ENCODE measurements at regions not wholly inside any gene's neighbourhood (a gene's known extent, or its start where the extent isn't known, plus 50 kb on each side); places are given as distances from the start of the nearest gene placed in this dataset.

DNA sequence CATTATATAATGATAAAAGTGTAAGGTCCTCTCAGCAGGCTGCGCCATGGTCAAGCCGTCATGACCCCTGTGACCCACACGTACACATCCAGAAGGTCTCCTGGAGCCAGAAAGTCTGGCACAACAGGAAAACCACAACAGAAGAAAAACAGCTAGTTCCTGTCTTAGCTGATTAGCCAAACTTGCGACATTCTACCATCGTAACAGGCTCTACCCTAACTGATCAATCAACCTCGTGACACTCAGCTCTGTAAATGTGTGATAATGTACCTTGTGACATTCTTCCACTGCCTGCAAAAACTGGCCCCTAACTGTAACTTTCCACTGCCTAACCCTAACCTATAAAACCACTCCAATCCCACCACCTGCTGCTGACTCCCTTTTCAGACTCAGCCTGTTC, 316.4 kb upstream of the TUSC1 start:
- TF ChIP-seq RAD21 (IDR thresholded peaks at IDR 0.05; ENCODE audit: low read depth) (no peak), CREB1 (IDR thresholded peaks at IDR 0.05; ENCODE audit: low read depth) (no peak), TCF12 (IDR thresholded peaks at IDR 0.05; ENCODE audit: low read depth) (no peak), NFIC (IDR thresholded peaks at IDR 0.05) (no peak), CEBPB (IDR thresholded peaks at IDR 0.05) (no peak), EP300 (IDR thresholded peaks at IDR 0.05; ENCODE audit: borderline replicate concordance) (no peak), TAF1 (IDR thresholded peaks at IDR 0.05; ENCODE audit: low read depth) (no peak), EGR1 (IDR thresholded peaks at IDR 0.05) (no peak), FOXM1 (IDR thresholded peaks at IDR 0.05; ENCODE audit: borderline replicate concordance, low read depth) (no peak), USF1 (IDR thresholded peaks at IDR 0.05) (no peak), YY1 (IDR thresholded peaks at IDR 0.05; ENCODE audit: low read depth) (no peak), ZBTB7A (IDR thresholded peaks at IDR 0.05; ENCODE audit: low read depth) (no peak), TEAD4 (IDR thresholded peaks at IDR 0.05) (no peak)
- TF ChIP-seq, protein P1, sequence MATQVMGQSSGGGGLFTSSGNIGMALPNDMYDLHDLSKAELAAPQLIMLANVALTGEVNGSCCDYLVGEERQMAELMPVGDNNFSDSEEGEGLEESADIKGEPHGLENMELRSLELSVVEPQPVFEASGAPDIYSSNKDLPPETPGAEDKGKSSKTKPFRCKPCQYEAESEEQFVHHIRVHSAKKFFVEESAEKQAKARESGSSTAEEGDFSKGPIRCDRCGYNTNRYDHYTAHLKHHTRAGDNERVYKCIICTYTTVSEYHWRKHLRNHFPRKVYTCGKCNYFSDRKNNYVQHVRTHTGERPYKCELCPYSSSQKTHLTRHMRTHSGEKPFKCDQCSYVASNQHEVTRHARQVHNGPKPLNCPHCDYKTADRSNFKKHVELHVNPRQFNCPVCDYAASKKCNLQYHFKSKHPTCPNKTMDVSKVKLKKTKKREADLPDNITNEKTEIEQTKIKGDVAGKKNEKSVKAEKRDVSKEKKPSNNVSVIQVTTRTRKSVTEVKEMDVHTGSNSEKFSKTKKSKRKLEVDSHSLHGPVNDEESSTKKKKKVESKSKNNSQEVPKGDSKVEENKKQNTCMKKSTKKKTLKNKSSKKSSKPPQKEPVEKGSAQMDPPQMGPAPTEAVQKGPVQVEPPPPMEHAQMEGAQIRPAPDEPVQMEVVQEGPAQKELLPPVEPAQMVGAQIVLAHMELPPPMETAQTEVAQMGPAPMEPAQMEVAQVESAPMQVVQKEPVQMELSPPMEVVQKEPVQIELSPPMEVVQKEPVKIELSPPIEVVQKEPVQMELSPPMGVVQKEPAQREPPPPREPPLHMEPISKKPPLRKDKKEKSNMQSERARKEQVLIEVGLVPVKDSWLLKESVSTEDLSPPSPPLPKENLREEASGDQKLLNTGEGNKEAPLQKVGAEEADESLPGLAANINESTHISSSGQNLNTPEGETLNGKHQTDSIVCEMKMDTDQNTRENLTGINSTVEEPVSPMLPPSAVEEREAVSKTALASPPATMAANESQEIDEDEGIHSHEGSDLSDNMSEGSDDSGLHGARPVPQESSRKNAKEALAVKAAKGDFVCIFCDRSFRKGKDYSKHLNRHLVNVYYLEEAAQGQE (IDR thresholded peaks at IDR 0.05; ENCODE audit: low read depth) = no peak
- TF ChIP-seq, protein P2, sequence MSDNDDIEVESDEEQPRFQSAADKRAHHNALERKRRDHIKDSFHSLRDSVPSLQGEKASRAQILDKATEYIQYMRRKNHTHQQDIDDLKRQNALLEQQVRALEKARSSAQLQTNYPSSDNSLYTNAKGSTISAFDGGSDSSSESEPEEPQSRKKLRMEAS (IDR thresholded peaks at IDR 0.05) = no peak

- no peak for TF ChIP-seq CREB1 (IDR thresholded peaks at IDR 0.05; ENCODE audit: low read depth)
- TF ChIP-seq YY1 (IDR thresholded peaks at IDR 0.05; ENCODE audit: low read depth) = no peak
- TF ChIP-seq EGR1 (IDR thresholded peaks at IDR 0.05) = no peak
- TF ChIP-seq CEBPB (IDR thresholded peaks at IDR 0.05) = no peak
- TF ChIP-seq, protein P2 (IDR thresholded peaks at IDR 0.05) = no peak
- TF ChIP-seq TAF1 (IDR thresholded peaks at IDR 0.05; ENCODE audit: low read depth) = no peak
- TF ChIP-seq RAD21 (IDR thresholded peaks at IDR 0.05; ENCODE audit: low read depth) = no peak
- no peak for TF ChIP-seq EP300 (IDR thresholded peaks at IDR 0.05; ENCODE audit: borderline replicate concordance)
- no peak for TF ChIP-seq NFIC (IDR thresholded peaks at IDR 0.05)
- TF ChIP-seq ZBTB7A (IDR thresholded peaks at IDR 0.05; ENCODE audit: low read depth) = no peak
- TF ChIP-seq TEAD4 (IDR thresholded peaks at IDR 0.05) = no peak
- TF ChIP-seq, protein P1 (IDR thresholded peaks at IDR 0.05; ENCODE audit: low read depth) = no peak
- TF ChIP-seq FOXM1 (IDR thresholded peaks at IDR 0.05; ENCODE audit: borderline replicate concordance, low read depth) = no peak
- TF ChIP-seq USF1 (IDR thresholded peaks at IDR 0.05) = no peak
- TF ChIP-seq TCF12 (IDR thresholded peaks at IDR 0.05; ENCODE audit: low read depth) = no peak
Observed at GRCh38 chr9:25990376-25990775, 312.1 kb upstream of the TUSC1 start.

DNA sequence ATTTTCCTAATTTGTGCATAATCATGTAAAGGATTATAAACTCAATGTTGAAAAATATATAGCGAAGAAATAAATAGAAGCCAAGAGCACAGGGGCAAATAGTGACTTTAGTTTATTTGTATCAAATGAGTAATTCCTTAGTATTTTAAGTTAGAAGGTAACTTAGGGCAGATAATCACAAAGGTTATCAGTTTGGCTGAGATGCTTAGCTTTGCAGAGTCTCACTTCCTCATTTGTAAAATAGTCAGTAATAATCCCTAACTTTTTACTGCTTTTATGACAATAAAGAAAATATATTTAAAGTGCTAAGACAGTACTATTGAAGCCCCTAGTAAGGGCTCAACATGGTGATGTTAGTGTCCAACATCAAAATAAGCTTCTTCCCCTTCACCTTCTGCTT, 297.4 kb upstream of the TUSC1 start:
- no peak for TF ChIP-seq EP300 (IDR thresholded peaks at IDR 0.05; ENCODE audit: borderline replicate concordance)
- TF ChIP-seq TEAD4 (IDR thresholded peaks at IDR 0.05) = no peak
- TF ChIP-seq, protein P1 (IDR thresholded peaks at IDR 0.05; ENCODE audit: low read depth) = no peak
- no peak for TF ChIP-seq YY1 (IDR thresholded peaks at IDR 0.05; ENCODE audit: low read depth)
- TF ChIP-seq CREB1 (IDR thresholded peaks at IDR 0.05; ENCODE audit: low read depth) = no peak
- no peak for TF ChIP-seq TCF12 (IDR thresholded peaks at IDR 0.05; ENCODE audit: low read depth)
- no peak for TF ChIP-seq TAF1 (IDR thresholded peaks at IDR 0.05; ENCODE audit: low read depth)
- no peak for TF ChIP-seq USF1 (IDR thresholded peaks at IDR 0.05)
- TF ChIP-seq NFIC (IDR thresholded peaks at IDR 0.05) = no peak
- TF ChIP-seq RAD21 (IDR thresholded peaks at IDR 0.05; ENCODE audit: low read depth) = no peak
- TF ChIP-seq EGR1 (IDR thresholded peaks at IDR 0.05) = no peak
- TF ChIP-seq ZBTB7A (IDR thresholded peaks at IDR 0.05; ENCODE audit: low read depth) = no peak
- no peak for TF ChIP-seq CEBPB (IDR thresholded peaks at IDR 0.05)
- TF ChIP-seq FOXM1 (IDR thresholded peaks at IDR 0.05; ENCODE audit: borderline replicate concordance, low read depth) = no peak

DNA sequence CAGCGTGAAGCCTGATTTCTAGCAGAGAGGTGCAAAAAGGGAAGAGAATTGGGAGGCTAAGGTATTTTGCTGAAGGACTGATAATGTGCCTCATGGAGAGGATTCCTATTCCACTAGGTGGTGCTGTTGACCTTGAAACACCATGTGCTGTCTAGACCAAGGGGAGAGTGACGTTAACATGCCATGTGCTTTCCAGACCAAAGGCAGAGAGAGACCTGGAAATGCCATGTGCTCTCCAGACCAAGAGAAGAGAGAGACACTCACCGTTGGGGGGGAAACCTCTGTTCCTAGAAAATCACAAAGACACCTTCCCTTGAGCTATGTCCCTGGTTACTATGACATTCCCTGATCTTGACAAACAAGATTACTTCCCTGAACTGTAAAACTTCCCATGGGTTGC, 286.0 kb upstream of the TUSC1 start:
- TF ChIP-seq TCF12 (IDR thresholded peaks at IDR 0.05; ENCODE audit: low read depth) = peak; percentile 38; the same call in 1 of the 2 replicates
- TF ChIP-seq TEAD4 (IDR thresholded peaks at IDR 0.05) = peak; percentile 19; the same call in 1 of the 2 replicates
- TF ChIP-seq NFIC (IDR thresholded peaks at IDR 0.05) = no peak
- TF ChIP-seq CREB1 (IDR thresholded peaks at IDR 0.05; ENCODE audit: low read depth) = no peak
- TF ChIP-seq EP300 (IDR thresholded peaks at IDR 0.05; ENCODE audit: borderline replicate concordance) = no peak
- TF ChIP-seq CEBPB (IDR thresholded peaks at IDR 0.05) = no peak
- no peak for TF ChIP-seq EGR1 (IDR thresholded peaks at IDR 0.05)
- TF ChIP-seq YY1 (IDR thresholded peaks at IDR 0.05; ENCODE audit: low read depth) = no peak
- TF ChIP-seq RAD21 (IDR thresholded peaks at IDR 0.05; ENCODE audit: low read depth) = peak; percentile 96
- TF ChIP-seq USF1 (IDR thresholded peaks at IDR 0.05) = peak; percentile 40; the same call in 1 of the 2 replicates
- TF ChIP-seq, protein P1 (IDR thresholded peaks at IDR 0.05; ENCODE audit: low read depth) = no peak
- TF ChIP-seq TAF1 (IDR thresholded peaks at IDR 0.05; ENCODE audit: low read depth) = no peak
- TF ChIP-seq FOXM1 (IDR thresholded peaks at IDR 0.05; ENCODE audit: borderline replicate concordance, low read depth) = no peak
- TF ChIP-seq ZBTB7A (IDR thresholded peaks at IDR 0.05; ENCODE audit: low read depth) = no peak
- TF ChIP-seq, protein P2 (IDR thresholded peaks at IDR 0.05) = peak; percentile 98

Measured in Ishikawa (cell line).